Neural progenitor cell (in vitro differentiated cells): ENCODE measurements at regions not wholly inside any gene's neighbourhood (a gene's known extent, or its start where the extent isn't known, plus 50 kb on each side); places are given as distances from the start of the nearest gene placed in this dataset.

Source experiments
- CTCF ChIP-seq: fragments of 200-600 bp; sonication (generic); IDR thresholded peaks from 2 replicates; pipeline ENCODE4 v1.5.1; 2017; ENCODE audit warnings: antibody characterized with exemption, mild to moderate bottlenecking
- EZH2phosphoT487 ChIP-seq: fragments of 200-600 bp; sonication (generic); IDR thresholded peaks from 2 replicates; pipeline ENCODE4 v1.6.1; 2017; ENCODE audit warnings: antibody characterized with exemption

DNA sequence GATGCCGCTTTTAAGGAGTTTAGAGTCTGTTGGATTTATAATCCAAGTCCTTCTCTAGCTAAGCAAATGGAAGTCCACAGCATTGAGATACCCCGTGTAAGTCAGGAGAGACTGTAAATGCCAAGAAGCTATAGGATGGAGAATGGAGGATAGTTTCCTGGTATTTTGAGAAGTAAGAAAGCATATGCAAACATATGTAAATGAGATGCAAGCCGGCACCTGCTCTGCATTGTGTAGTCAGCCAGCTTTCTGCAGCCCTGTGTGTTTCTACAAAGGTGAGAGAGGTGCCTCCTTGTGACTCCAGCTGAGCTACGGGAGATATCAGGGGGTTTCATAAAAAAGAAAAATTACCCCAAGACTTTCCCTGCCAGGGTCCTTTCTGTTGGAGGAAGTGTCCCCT, 176.3 kb downstream of the RPS24 start:
- TF ChIP-seq CTCF, result no peak
- no peak for TF ChIP-seq EZH2phosphoT487
